MCF 10A (cell line): ENCODE measurements at regions not wholly inside any gene's neighbourhood (a gene's known extent, or its start where the extent isn't known, plus 50 kb on each side); places are given as distances from the start of the nearest gene placed in this dataset.
"Not testable (repeated sequence)": the region's sequence is repeated elsewhere in the genome, so short reads cannot be mapped to it uniquely, and the experiment has no call there.

Experiments
- BruUV-seq: library from RNA; stranded (reverse); fragments of 400-500 nt; replicated peaks from 2 replicates; lab custom pipeline; 2021; lab: Mats Ljungman, UMichigan
- CTCF ChIA-PET: fragments of 300-600 bp; sonication (Branson Sonifier 250); formaldehyde crosslinking; extraction: SDS; loops from one replicate; lab custom pipeline; 2021; ENCODE audit warnings: antibody characterized with exemption, inconsistent platforms; lab: Yijun Ruan, JAX
- POLR2A ChIA-PET: fragments of 300-600, 350-650 bp; sonication (Branson Sonifier 250); formaldehyde crosslinking; extraction: SDS; loops from one replicate; lab custom pipeline; 2020; ENCODE audit warnings: antibody characterized with exemption, inconsistent platforms; lab: Yijun Ruan, JAX
- DNase-seq: peaks from one replicate; pipeline ENCODE4 v3.0.0-alpha.2; 2018; ENCODE audit not compliant: unreplicated experiment
- H3K27ac Mint-ChIP-seq: one replicate; pipeline ENCODE4 v1.8.0; 2022; ENCODE audit warnings: mild to moderate bottlenecking, low read depth, mixed read lengths; ENCODE audit not compliant: unreplicated experiment
- H3K27me3 Mint-ChIP-seq: one replicate; pipeline ENCODE4 v1.8.0; 2022; ENCODE audit warnings: mixed read lengths; ENCODE audit not compliant: insufficient read depth, unreplicated experiment
- H3K36me3 Mint-ChIP-seq: one replicate; pipeline ENCODE4 v1.8.0; 2022; ENCODE audit warnings: mild to moderate bottlenecking, moderate library complexity, mixed read lengths; ENCODE audit not compliant: insufficient read depth, unreplicated experiment
- H3K4me1 Mint-ChIP-seq: one replicate; pipeline ENCODE4 v1.8.0; 2022; ENCODE audit warnings: mixed read lengths; ENCODE audit not compliant: insufficient read depth, unreplicated experiment
- H3K4me3 Mint-ChIP-seq: one replicate; pipeline ENCODE4 v1.8.0; 2022; ENCODE audit warnings: mild to moderate bottlenecking, moderate library complexity, mixed read lengths; ENCODE audit not compliant: unreplicated experiment
- H3K9me3 Mint-ChIP-seq: one replicate; pipeline ENCODE4 v1.8.0; 2022; ENCODE audit warnings: mixed read lengths; ENCODE audit not compliant: unreplicated experiment
- CTCF ChIP-seq: fragments of 200-600 bp; IDR thresholded peaks from one replicate; pipeline ENCODE4 v1.8.0; 2022; ENCODE audit warnings: antibody characterized with exemption, mild to moderate bottlenecking; ENCODE audit not compliant: unreplicated experiment
- intact Hi-C: fragments of 100-400 bp; cut with micrococcal nuclease; formaldehyde crosslinking; loops from 2 replicates; pipeline ENCODE4 v1.14.1; 2022

DNA sequence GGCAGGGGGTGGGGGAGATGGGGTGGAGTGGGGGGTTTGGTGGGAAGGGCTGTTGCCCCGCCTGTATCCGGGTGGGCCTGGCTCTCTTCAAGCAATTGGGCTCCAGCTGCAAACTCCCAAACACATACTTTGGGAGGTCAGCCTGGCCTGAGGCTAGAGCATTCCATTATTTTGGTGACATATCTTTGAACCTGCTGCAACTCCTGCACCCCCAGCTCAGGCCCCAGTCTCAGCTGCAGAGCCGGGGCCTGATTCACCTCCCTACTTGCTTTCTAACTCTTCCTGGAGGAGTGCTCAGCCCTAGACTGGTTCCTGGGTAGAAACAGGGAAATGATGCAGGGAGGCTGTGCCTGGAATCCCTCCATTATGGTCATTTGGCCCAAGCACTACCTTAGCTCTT lies 140.8 kb upstream of the PRR23C start:
- H3K4me3 Mint-ChIP-seq, result no peak overlapping the region
- no TSS peak for BruUV-seq
- ChIA-PET POLR2A (no interaction called here), CTCF (no interaction called here)
- H3K36me3 Mint-ChIP-seq, result no peaks in the 10 kb centered on the region
- intact Hi-C loops, result no loop called here
- H3K4me1 Mint-ChIP-seq, result no peaks in the 10 kb centered on the region
- no peaks in the 10 kb centered on the region for H3K27me3 Mint-ChIP-seq
- H3K9me3 Mint-ChIP-seq, result no peaks in the 10 kb centered on the region
- DNase-seq, result no peak
- no peak for TF ChIP-seq CTCF
- H3K27ac Mint-ChIP-seq, result no peak overlapping the region

- intact Hi-C loops, result no loop called here
- H3K4me3 Mint-ChIP-seq, result no peak overlapping the region
- no peak for TF ChIP-seq CTCF
- DNase-seq, result no peak
- H3K9me3 Mint-ChIP-seq, result no peaks in the 10 kb centered on the region
- no peaks in the 10 kb centered on the region for H3K27me3 Mint-ChIP-seq
- H3K4me1 Mint-ChIP-seq, result no peaks in the 10 kb centered on the region
- no TSS peak for BruUV-seq
- POLR2A ChIA-PET, result no interaction called here
- H3K36me3 Mint-ChIP-seq, result no peaks in the 10 kb centered on the region
- CTCF ChIA-PET, result interaction anchor here (0.9 kb wide), 1 partner anchor 143 kb away, joined by 3 read pairs; no protein-coding TSS in a partner anchor
- no peak overlapping the region for H3K27ac Mint-ChIP-seq
Measured at GRCh38 chr3:139187154-139187553, 142.5 kb upstream of the PRR23C start.

DNA sequence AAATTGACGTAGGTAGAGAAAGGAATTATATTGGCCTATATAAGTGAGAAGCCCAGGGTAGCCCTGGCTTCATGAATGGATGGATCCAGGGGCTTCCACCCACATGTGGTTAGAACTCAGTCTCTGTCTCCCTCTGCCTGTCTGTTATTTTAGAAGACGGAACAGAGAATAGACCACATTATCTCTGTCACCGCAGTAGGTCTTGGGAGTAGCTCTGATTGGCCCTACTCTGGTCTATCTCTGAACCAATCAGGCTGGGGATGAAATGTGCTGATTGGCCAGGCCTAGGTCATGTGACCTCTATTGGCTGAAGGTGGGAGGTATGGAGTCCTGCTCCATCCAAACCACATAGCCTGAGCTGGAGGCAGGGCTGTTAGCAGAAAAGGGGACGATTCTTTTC lies 143.0 kb upstream of the PRR23C start:
- POLR2A ChIA-PET, result no interaction called here
- CTCF ChIA-PET, result interaction anchor here (0.7 to 1.3 kb wide), 3 partner anchors 26 to 142 kb away, joined by 3 to 4 read pairs (median 4); no protein-coding TSS in a partner anchor

GRCh38 chr3:139189943-139190342 lies 145.3 kb upstream of the PRR23C start:
- intact Hi-C loops, result no loop called here
- Mint-ChIP-seq H3K27ac (no peak overlapping the region), H3K4me3 (no peak overlapping the region), H3K4me1 (no peaks in the 10 kb centered on the region), H3K9me3 (peaks cover 1% of the 10 kb centered on the region), H3K27me3 (no peaks in the 10 kb centered on the region), H3K36me3 (no peaks in the 10 kb centered on the region)
- no peak for TF ChIP-seq CTCF
- BruUV-seq, result no TSS peak
- ChIA-PET CTCF (no interaction called here), POLR2A (no interaction called here)
- DNase-seq, result no peak

More for the DNA sequence above, 143.0 kb upstream of the PRR23C start:
- H3K4me1 Mint-ChIP-seq, result no peaks in the 10 kb centered on the region
- BruUV-seq, result no TSS peak
- TF ChIP-seq CTCF, result no peak
- DNase-seq, result no peak
- no peak overlapping the region for H3K27ac Mint-ChIP-seq
- no peaks in the 10 kb centered on the region for H3K27me3 Mint-ChIP-seq
- no peaks in the 10 kb centered on the region for H3K36me3 Mint-ChIP-seq
- H3K4me3 Mint-ChIP-seq, result no peak overlapping the region
- no peaks in the 10 kb centered on the region for H3K9me3 Mint-ChIP-seq
- intact Hi-C loops, result no loop called here

- BruUV-seq, POLR2A ChIA-PET, H3K27me3 Mint-ChIP-seq, H3K36me3 Mint-ChIP-seq, DNase-seq, H3K27ac Mint-ChIP-seq, H3K9me3 Mint-ChIP-seq, intact Hi-C loops, H3K4me3 Mint-ChIP-seq, CTCF ChIA-PET, H3K4me1 Mint-ChIP-seq: not testable (repeated sequence)
Measured at GRCh38 chr3:139194421-139194820, 149.4 kb upstream of the MRPS22 start.

- H3K36me3 Mint-ChIP-seq, DNase-seq, H3K4me3 Mint-ChIP-seq, BruUV-seq, POLR2A ChIA-PET, H3K27ac Mint-ChIP-seq, H3K9me3 Mint-ChIP-seq, H3K4me1 Mint-ChIP-seq, CTCF ChIA-PET, H3K27me3 Mint-ChIP-seq, intact Hi-C loops: not testable (repeated sequence)
Measured at GRCh38 chr3:139196146-139196545, 147.7 kb upstream of the MRPS22 start.
